ENCODE measurements at regions not wholly inside any gene's neighbourhood (a gene's known extent, or its start where the extent isn't known, plus 50 kb on each side); places are given as distances from the start of the nearest gene placed in this dataset. TPM values are rescaled to one million over a fixed set of nuclear protein-coding genes. Genes with fewer than 3 reads are reported as not detected.
A peak's percentile ranks its signal among the peaks of the same experiment; 100 is the strongest.

- peaks cover under 1% of the 10 kb centered on the region for H3K4me1 ChIP-seq (ENCODE audit: insufficient read depth)
- 42 to 50% (median 45%) methylated on average over 1 of the region's 1 CpG for WGBS, 3 donors
- H3K9me3 ChIP-seq, result no peaks in the 10 kb centered on the region
- intact Hi-C loops (cut with DNase I), result no loop called here
- no peak for TF ChIP-seq CTCF (IDR thresholded peaks at IDR 0.05)
- no peak for TF ChIP-seq EP300 (IDR thresholded peaks at IDR 0.05)
- no peak for TF ChIP-seq POLR2A (IDR thresholded peaks at IDR 0.05)
- no peaks in the 10 kb centered on the region for H3K27me3 ChIP-seq
- no peak for DNase-seq
- H3K36me3 ChIP-seq, result no peaks in the 10 kb centered on the region
- no peak overlapping the region for H3K27ac ChIP-seq
- no peak overlapping the region for H3K4me3 ChIP-seq
Measured at GRCh38 chr3:16121391-16121790, 53.1 kb upstream of the GALNT15 start.

DNA sequence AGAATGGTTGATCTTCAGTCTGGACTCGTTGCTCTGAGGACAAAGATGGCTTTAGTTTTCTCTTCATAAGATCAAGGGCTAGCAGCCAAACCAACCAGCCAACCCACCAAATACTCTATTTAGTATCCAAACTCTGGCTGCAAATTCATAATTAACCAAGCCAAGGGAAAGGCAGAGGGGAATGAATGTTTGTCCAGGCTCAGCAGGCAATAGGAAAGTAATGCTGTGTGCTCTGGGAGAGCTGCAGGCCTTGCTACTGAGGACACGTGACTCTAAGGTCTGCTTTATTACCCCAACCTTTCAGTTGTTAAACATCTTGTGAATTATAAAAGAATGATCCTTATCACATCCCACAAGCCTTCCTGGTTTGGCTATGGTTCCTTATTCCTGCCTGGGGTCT, 52.3 kb upstream of the GALNT15 start:
- Histone ChIP-seq H3K27ac (no peak overlapping the region), H3K27me3 (no peaks in the 10 kb centered on the region), H3K36me3 (no peaks in the 10 kb centered on the region), H3K4me1 (ENCODE audit: insufficient read depth) (no peaks in the 10 kb centered on the region), H3K4me3 (no peak overlapping the region), H3K9me3 (no peaks in the 10 kb centered on the region)
- no peak for TF ChIP-seq EP300 (IDR thresholded peaks at IDR 0.05)
- intact Hi-C loops (cut with DNase I), result no loop called here
- no peak for DNase-seq
- WGBS, 3 donors, result 64 to 71% (median 68%) methylated on average over 2 of the region's 2 CpGs

GRCh38 chr3:16122661-16123060, 51.8 kb upstream of the GALNT15 start:
- 86 to 94% (median 90%) methylated on average over 2 of the region's 2 CpGs for WGBS, 3 donors
- H3K9me3 ChIP-seq, result no peaks in the 10 kb centered on the region
- no peak for DNase-seq
- no peak for TF ChIP-seq EP300 (IDR thresholded peaks at IDR 0.05)
- TF ChIP-seq POLR2A (IDR thresholded peaks at IDR 0.05), result no peak
- TF ChIP-seq CTCF (IDR thresholded peaks at IDR 0.05), result no peak
- H3K27me3 ChIP-seq, result no peaks in the 10 kb centered on the region
- no peaks in the 10 kb centered on the region for H3K36me3 ChIP-seq
- H3K27ac ChIP-seq, result no peak overlapping the region
- H3K4me3 ChIP-seq, result no peak overlapping the region
- H3K4me1 ChIP-seq (ENCODE audit: insufficient read depth), result no peaks in the 10 kb centered on the region
- intact Hi-C loops (cut with DNase I), result no loop called here

DNA sequence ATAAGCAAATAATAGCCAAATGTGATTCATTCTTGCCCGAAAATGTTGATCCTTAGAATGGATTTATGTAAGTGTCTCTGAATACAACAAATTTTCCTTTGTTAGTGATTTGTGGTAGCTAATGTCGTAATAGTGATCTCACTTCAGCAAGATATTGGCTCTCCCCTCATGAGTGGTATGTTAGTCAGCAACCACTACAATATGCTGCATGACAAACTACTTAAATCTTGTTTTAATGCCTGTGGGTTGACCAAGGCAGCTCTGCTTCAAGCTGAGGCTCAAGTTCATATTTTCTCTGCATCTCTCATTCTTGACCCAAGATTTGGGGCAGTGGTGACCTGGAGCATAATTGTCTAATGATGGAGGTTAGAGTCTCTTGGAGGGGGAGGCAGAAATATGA, 49.8 kb upstream of the GALNT15 start:
- intact Hi-C loops (cut with DNase I), result no loop called here
- 53 to 67% (median 55%) methylated on average over 2 of the region's 2 CpGs for WGBS, 3 donors
- Histone ChIP-seq H3K9me3 (no peaks in the 10 kb centered on the region), H3K36me3 (no peaks in the 10 kb centered on the region), H3K4me1 (ENCODE audit: insufficient read depth) (peaks cover under 1% of the 10 kb centered on the region), H3K4me3 (no peak overlapping the region), H3K27ac (no peak overlapping the region), H3K27me3 (no peaks in the 10 kb centered on the region)
- DNase-seq, result no peak
- TF ChIP-seq EP300 (IDR thresholded peaks at IDR 0.05), result no peak
- no peak for TF ChIP-seq POLR2A (IDR thresholded peaks at IDR 0.05)
- TF ChIP-seq CTCF (IDR thresholded peaks at IDR 0.05), result no peak

MicroRNAs in the stretch of these regions (microRNA counts, 767-probe panel; counts per million panel counts)
- 530 counts per million, percentile 78 among the panel's probes with 10 or more counts for microRNA hsa-miR-563

Small RNA genes in the stretch of these regions (microRNA-seq; reads per million reads assigned to microRNA genes)
- gene MIR563, result 0 reads per million in 3 donors

Small RNA genes in the stretch of these regions (small RNA-seq; reads per million reads assigned to genes)
- not detected for gene MIR563
